RWPE2 (cell line): ENCODE measurements at regions not wholly inside any gene's neighbourhood (a gene's known extent, or its start where the extent isn't known, plus 50 kb on each side); places are given as distances from the start of the nearest gene placed in this dataset.

Experiments used
- ATAC-seq: fragments of 200-7000 bp; cut with Tn5 transposase; 3 replicates; pipeline ENCODE4 v1.9.1; 2021; ENCODE audit warnings: low read depth
- DNase-seq: peaks from one replicate; pipeline ENCODE4 v3.0.0-alpha.2; 2020; ENCODE audit warnings: low spot score
- H3K27ac ChIP-seq: fragments of 450-650 bp; 2 replicates; pipeline ENCODE4 v1.5.1; 2017; ENCODE audit warnings: mild to moderate bottlenecking; ENCODE audit not compliant: poor library complexity, severe bottlenecking
- H3K27me3 ChIP-seq: fragments of 250-450 bp; sonication (Bioruptor Pico); 2 replicates; pipeline ENCODE4 v1.5.1; 2021; ENCODE audit warnings: mild to moderate bottlenecking, moderate library complexity; ENCODE audit not compliant: insufficient read depth, poor library complexity, severe bottlenecking
- H3K36me3 ChIP-seq: fragments of 250-450 bp; sonication (Bioruptor Pico); 2 replicates; pipeline ENCODE4 v1.5.1; 2020; ENCODE audit warnings: low read depth, mild to moderate bottlenecking, moderate library complexity
- H3K4me1 ChIP-seq: fragments of 250-450 bp; sonication (Bioruptor Pico); 2 replicates; pipeline ENCODE4 v1.5.1; 2021; ENCODE audit warnings: mild to moderate bottlenecking, moderate library complexity; ENCODE audit not compliant: insufficient read depth, poor library complexity, severe bottlenecking
- H3K4me3 ChIP-seq: fragments of 250-450 bp; sonication (Bioruptor Pico); 2 replicates; pipeline ENCODE4 v1.5.1; 2021; ENCODE audit warnings: mild to moderate bottlenecking, moderate library complexity; ENCODE audit not compliant: severe bottlenecking
- H3K9me3 ChIP-seq: fragments of 250-450 bp; sonication (Bioruptor Pico); 2 replicates; pipeline ENCODE4 v1.5.1; 2021; ENCODE audit warnings: mild to moderate bottlenecking, moderate library complexity; ENCODE audit not compliant: severe bottlenecking
- CTCF ChIP-seq: fragments of 450-650 bp; IDR thresholded peaks from one replicate; pipeline ENCODE4 v1.5.1; 2017; ENCODE audit warnings: mild to moderate bottlenecking, moderate library complexity; ENCODE audit not compliant: poor library complexity, severe bottlenecking

- TF ChIP-seq CTCF = peak; percentile 35
- Histone ChIP-seq H3K27ac (no peak overlapping the region), H3K4me3 (no peak overlapping the region), H3K27me3 (no peaks in the 10 kb centered on the region), H3K9me3 (no peaks in the 10 kb centered on the region), H3K4me1 (no peaks in the 10 kb centered on the region), H3K36me3 (no peaks in the 10 kb centered on the region)
- DNase-seq (no peak), ATAC-seq (peak; percentile 59; the same call in 2 of the 3 replicates)
These were observed 582.0 kb upstream of the EPHA5 start for GRCh38 chr4:66252291-66252690.

DNA sequence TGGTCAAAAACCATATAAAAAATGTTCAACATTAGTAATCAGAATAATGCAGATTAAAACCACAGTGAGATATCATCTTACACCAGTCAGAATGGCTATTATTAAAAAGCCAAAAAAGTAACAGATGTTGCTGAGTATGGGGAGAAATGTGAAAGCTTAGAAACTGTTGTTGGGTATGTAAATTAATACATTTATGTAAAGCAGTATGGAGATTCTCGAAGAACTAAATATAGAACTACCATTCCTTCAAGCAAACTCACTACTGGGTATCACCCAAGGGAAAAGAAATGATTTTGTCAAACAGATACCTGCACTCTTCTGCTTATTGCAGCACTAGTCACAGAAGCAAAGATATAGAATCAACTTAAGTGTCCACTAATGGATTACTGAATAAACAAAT, 576.4 kb upstream of the EPHA5 start:
- Histone ChIP-seq H3K4me3 (no peak overlapping the region), H3K27ac (no peak overlapping the region), H3K27me3 (no peaks in the 10 kb centered on the region), H3K36me3 (no peaks in the 10 kb centered on the region), H3K4me1 (no peaks in the 10 kb centered on the region), H3K9me3 (no peaks in the 10 kb centered on the region)
- no peak for ATAC-seq
- no peak for DNase-seq
- no peak for TF ChIP-seq CTCF

- Histone ChIP-seq H3K27ac (no peak overlapping the region), H3K4me1 (no peaks in the 10 kb centered on the region)
- no peak for DNase-seq
These were observed 565.6 kb upstream of the EPHA5 start for GRCh38 chr4:66235876-66236275.

DNA sequence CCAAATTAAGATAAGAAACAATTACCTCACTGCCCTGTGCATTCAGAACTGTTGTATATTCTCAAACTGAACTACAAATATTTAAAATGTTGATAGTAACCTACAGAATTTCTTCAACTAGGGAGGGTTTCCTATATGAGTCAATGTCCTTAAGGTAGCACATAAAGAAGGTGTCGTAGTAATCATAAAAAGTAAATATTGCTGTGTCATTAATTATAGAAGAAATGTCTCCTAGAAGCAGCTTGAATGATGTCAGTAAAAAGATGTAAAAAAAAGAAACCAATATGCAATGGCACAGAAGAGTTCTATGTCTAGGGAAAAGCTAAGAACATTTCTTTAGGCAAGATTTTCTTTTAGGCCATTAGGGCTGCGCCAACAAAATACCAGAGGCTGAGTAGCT, 559.6 kb upstream of the EPHA5 start:
- no peak for TF ChIP-seq CTCF
- Histone ChIP-seq H3K36me3 (no peaks in the 10 kb centered on the region), H3K27me3 (no peaks in the 10 kb centered on the region), H3K27ac (no peak overlapping the region), H3K9me3 (no peaks in the 10 kb centered on the region), H3K4me1 (no peaks in the 10 kb centered on the region), H3K4me3 (no peak overlapping the region)
- DNase-seq = no peak
- ATAC-seq = no peak

More at GRCh38 chr4:66235876-66236275, 565.6 kb upstream of the EPHA5 start:
- no peak for ATAC-seq
- no peaks in the 10 kb centered on the region for H3K36me3 ChIP-seq
- TF ChIP-seq CTCF = no peak
- H3K4me3 ChIP-seq = no peak overlapping the region
- H3K9me3 ChIP-seq = no peaks in the 10 kb centered on the region
- H3K27me3 ChIP-seq = no peaks in the 10 kb centered on the region

- DNase-seq (no peak), ATAC-seq (no peak)
- Histone ChIP-seq H3K27ac (no peak overlapping the region), H3K4me3 (no peak overlapping the region), H3K9me3 (no peaks in the 10 kb centered on the region), H3K36me3 (no peaks in the 10 kb centered on the region), H3K4me1 (no peaks in the 10 kb centered on the region), H3K27me3 (no peaks in the 10 kb centered on the region)
- no peak for TF ChIP-seq CTCF
These were observed 555.2 kb upstream of the EPHA5 start for GRCh38 chr4:66225539-66225938.
